K562 (cell line): ENCODE measurements at regions not wholly inside any gene's neighbourhood (a gene's known extent, or its start where the extent isn't known, plus 50 kb on each side); places are given as distances from the start of the nearest gene placed in this dataset.

Experiments used
- ATAC-seq: fragments of 200-7000 bp; cut with Tn5 transposase; 3 replicates; pipeline ENCODE4 v1.9.1; 2020; ENCODE audit warnings: moderate library complexity
- BruUV-seq: library from RNA; stranded (reverse); fragments of 400-500 nt; replicated peaks from 2 replicates; lab custom pipeline; 2021; lab: Mats Ljungman, UMichigan
- CTCF ChIA-PET: fragments of 300-600 bp; formaldehyde crosslinking; extraction: SDS; loops from one replicate; lab custom pipeline; 2021; ENCODE audit warnings: low intra/inter-chr PET ratio; lab: Yijun Ruan, JAX
- POLR2A ChIA-PET: fragments of 300-600, 350-650 bp; sonication (Branson Sonifier 250); formaldehyde crosslinking; extraction: SDS; loops from one replicate; lab custom pipeline; 2021; ENCODE audit warnings: antibody characterized with exemption, inconsistent platforms; lab: Yijun Ruan, JAX
- DNase-seq, 4 experiments: peaks; one replicate each; pipeline versions ENCODE4 v3.0.0 to v3.0.0-alpha.2; 2011 to 2018; ENCODE audit warnings: low spot score in 3 of 4, mixed read lengths in 3 of 4; ENCODE audit errors: extremely low read depth in 1 of 4
- FAIRE-seq: peaks from 2 replicates; lab custom pipeline; 2011; peaks lifted over from hg19 to GRCh38; lab: Jason Lieb, UNC
- H2AFZ ChIP-seq: 2 replicates; pipeline ENCODE4 v1.6.0; 2011; ENCODE audit warnings: low read depth, low read length, control low read depth, inconsistent platforms
- H3K27ac ChIP-seq: fragments of 200-600 bp; 3 replicates; pipeline ENCODE4 v1.8.0; 2011; ENCODE audit warnings: low read depth, mild to moderate bottlenecking, control low read depth, inconsistent platforms, low read length, moderate library complexity, mixed read lengths; ENCODE audit errors: extremely low read depth
- H3K27me3 ChIP-seq, 2 experiments: fragments of 300-600 bp in 1 of 2; 2 replicates in 1 of 2; 3 replicates in 1 of 2; pipeline versions ENCODE4 v1.6.0 to v1.8.0; 2011; ENCODE audit warnings: inconsistent platforms in 2 of 2, low read length in 2 of 2, mild to moderate bottlenecking in 1 of 2, mixed read lengths in 1 of 2, moderate library complexity in 1 of 2; ENCODE audit not compliant: control insufficient read depth in 2 of 2, insufficient read depth in 2 of 2
- H3K36me3 ChIP-seq: fragments of 300-600 bp; 3 replicates; pipeline ENCODE4 v1.8.0; 2011; ENCODE audit warnings: mild to moderate bottlenecking, low read length, inconsistent platforms; ENCODE audit not compliant: control insufficient read depth, insufficient read depth
- H3K4me1 ChIP-seq, 2 experiments: fragments of 200-600 bp in 1 of 2; replicated peaks in 1 of 2; 2 replicates in 1 of 2; 3 replicates in 1 of 2; pipeline versions ENCODE4 v1.5.1 to v1.8.0; 2011; ENCODE audit warnings: inconsistent platforms in 2 of 2, low read length in 2 of 2, mild to moderate bottlenecking in 1 of 2, mixed read lengths in 1 of 2, moderate library complexity in 1 of 2; ENCODE audit not compliant: control insufficient read depth in 2 of 2, insufficient read depth in 2 of 2
- H3K4me2 ChIP-seq: 2 replicates; pipeline ENCODE4 v1.6.1; 2011; ENCODE audit warnings: low read length, control low read depth, inconsistent platforms, mixed read lengths; ENCODE audit not compliant: insufficient read depth
- H3K4me3 ChIP-seq: fragments of 200-600 bp; sonication (generic), shearing (Covaris generic); 2 replicates; pipeline ENCODE4 v1.5.1; 2016; ENCODE audit warnings: control low read depth, inconsistent platforms
- H3K79me2 ChIP-seq: fragments of 200-600 bp; 3 replicates; pipeline ENCODE4 v1.8.0; 2011; ENCODE audit warnings: low read length, inconsistent platforms; ENCODE audit not compliant: control insufficient read depth, insufficient read depth
- H3K9ac ChIP-seq, 2 experiments: 2 replicates each; pipeline versions ENCODE4 v1.6.0 to v1.6.1; 2011; ENCODE audit warnings: low read depth in 2 of 2, low read length in 2 of 2, control low read depth in 1 of 2, inconsistent platforms in 1 of 2, mild to moderate bottlenecking in 1 of 2, mixed read lengths in 1 of 2; ENCODE audit not compliant: insufficient read depth in 1 of 2
- H3K9me1 ChIP-seq: one replicate; pipeline ENCODE4 v1.6.0; 2011; ENCODE audit warnings: inconsistent platforms, mild to moderate bottlenecking, low read length, moderate library complexity; ENCODE audit not compliant: control insufficient read depth, insufficient read depth
- H3K9me3 ChIP-seq: replicated peaks from 2 replicates; pipeline ENCODE4 v1.5.1; 2011; ENCODE audit warnings: low read depth, low read length, inconsistent platforms; ENCODE audit not compliant: control insufficient read depth, insufficient read depth
- H4K20me1 ChIP-seq: replicated peaks from 2 replicates; pipeline ENCODE4 v1.6.1; 2011; ENCODE audit warnings: low read length, inconsistent platforms, mixed read lengths; ENCODE audit not compliant: control insufficient read depth, insufficient read depth
- BCOR ChIP-seq: fragments of 450-650 bp; IDR thresholded peaks from 2 replicates; pipeline ENCODE4 v1.6.1; 2016
- CCNT2 ChIP-seq: IDR thresholded peaks from 2 replicates; pipeline ENCODE4 v1.6.1; 2011; ENCODE audit warnings: borderline replicate concordance, low read depth, mild to moderate bottlenecking, moderate library complexity, mixed read lengths, low read length; ENCODE audit not compliant: insufficient read length; ENCODE audit errors: extremely low read depth
- ERF ChIP-seq: fragments of 450-650 bp; formaldehyde crosslinking; IDR thresholded peaks from 2 replicates; pipeline ENCODE4 v1.4.0; 2020; ENCODE audit warnings: mild to moderate bottlenecking, mixed read lengths
- HDAC3 ChIP-seq: fragments of 450-650 bp; IDR thresholded peaks from 2 replicates; pipeline ENCODE4 v1.6.1; 2018; ENCODE audit warnings: borderline replicate concordance, mild to moderate bottlenecking, moderate library complexity; ENCODE audit not compliant: partially characterized antibody
- ILF3 ChIP-seq: fragments of 450-650 bp; IDR thresholded peaks from 2 replicates; pipeline ENCODE4 v1.6.1; 2018; ENCODE audit warnings: antibody characterized with exemption, mild to moderate bottlenecking, moderate library complexity, borderline replicate concordance
- MITF ChIP-seq: IDR thresholded peaks from 2 replicates; pipeline ENCODE4 v1.6.1; 2014; ENCODE audit warnings: antibody characterized with exemption
- RBM25 ChIP-seq: fragments of 200-400 bp; formaldehyde crosslinking; IDR thresholded peaks from 2 replicates; pipeline ENCODE4 v1.6.1; 2018; ENCODE audit warnings: low read length, low read depth, moderate library complexity; ENCODE audit not compliant: severe bottlenecking
- SIRT6 ChIP-seq: IDR thresholded peaks from one replicate; pipeline ENCODE4 v1.6.1; 2012; ENCODE audit warnings: low read depth, mild to moderate bottlenecking, control low read depth, inconsistent platforms, low read length, moderate library complexity
- SUPT5H ChIP-seq: fragments of 450-650 bp; IDR thresholded peaks from 2 replicates; pipeline ENCODE4 v1.6.1; 2016
- TSC22D4 ChIP-seq: fragments of 450-650 bp; IDR thresholded peaks from 2 replicates; pipeline ENCODE4 v1.6.1; 2016; ENCODE audit warnings: missing genetic modification characterization, missing biosample characterization, control low read depth
- U2AF2 ChIP-seq: fragments of 200-400 bp; formaldehyde crosslinking; optimal IDR thresholded peaks from 2 replicates; pipeline ENCODE3; 2017; ENCODE audit warnings: low read depth, mild to moderate bottlenecking, low read length
- XRCC5 ChIP-seq: fragments of 200-400 bp; formaldehyde crosslinking; IDR thresholded peaks from 2 replicates; pipeline ENCODE4 v1.6.1; 2017; ENCODE audit warnings: low read depth, mild to moderate bottlenecking, low read length
- YY1 ChIP-seq, 3 experiments: IDR thresholded peaks; 2 replicates each; pipeline ENCODE4 v1.6.1; 2011; ENCODE audit warnings: low read length in 2 of 3, mild to moderate bottlenecking in 2 of 3, moderate library complexity in 2 of 3, borderline replicate concordance in 1 of 3, control low read depth in 1 of 3, low read depth in 1 of 3; ENCODE audit not compliant: insufficient read depth in 3 of 3, insufficient replicate concordance in 2 of 3, control insufficient read depth in 1 of 3, insufficient read length in 1 of 3; ENCODE audit errors: extremely low read depth in 1 of 3
- ZFP91 ChIP-seq: sonication (generic); formaldehyde crosslinking; IDR thresholded peaks from 2 replicates; pipeline ENCODE4 v1.8.0; 2022; ENCODE audit warnings: mild to moderate bottlenecking, missing genetic modification reagents
- ZNF184 ChIP-seq: sonication (generic); formaldehyde crosslinking; IDR thresholded peaks from 2 replicates; pipeline ENCODE4 v1.5.0; 2020; ENCODE audit warnings: missing genetic modification reagents
- WGBS: fragments of 100-300 bp; shearing (Covaris generic); methylation state at CpG from one replicate; pipeline ENCODE4 v1.1.6; 2016; ENCODE audit warnings: low coverage, mixed read lengths; ENCODE audit not compliant: insufficient coverage; ENCODE audit errors: missing lambda C conversion rate; 5-methylcytosine and 5-hydroxymethylcytosine counted together
- in situ Hi-C: fragments of 300-500 bp; cut with MboI; formaldehyde crosslinking; loops from 4 replicates; pipeline ENCODE4 v1.15.0; 2018; ENCODE audit warnings: inconsistent platforms, mixed read lengths
- intact Hi-C: fragments of 100-400 bp; cut with micrococcal nuclease; formaldehyde crosslinking; loops from 2 replicates; pipeline ENCODE4 v1.14.2; 2022
- TF ChIP-seq, protein P1 (sequence below): fragments of 450-650 bp; formaldehyde crosslinking; IDR thresholded peaks from 2 replicates; pipeline ENCODE4 v1.4.0; 2020; ENCODE audit warnings: mild to moderate bottlenecking, moderate library complexity
- TF ChIP-seq, protein P2 (sequence below): fragments of 250-450 bp; sonication (Bioruptor Pico); IDR thresholded peaks from 2 replicates; pipeline ENCODE4 v1.4.0; 2020; ENCODE audit warnings: mild to moderate bottlenecking, moderate library complexity

DNA sequence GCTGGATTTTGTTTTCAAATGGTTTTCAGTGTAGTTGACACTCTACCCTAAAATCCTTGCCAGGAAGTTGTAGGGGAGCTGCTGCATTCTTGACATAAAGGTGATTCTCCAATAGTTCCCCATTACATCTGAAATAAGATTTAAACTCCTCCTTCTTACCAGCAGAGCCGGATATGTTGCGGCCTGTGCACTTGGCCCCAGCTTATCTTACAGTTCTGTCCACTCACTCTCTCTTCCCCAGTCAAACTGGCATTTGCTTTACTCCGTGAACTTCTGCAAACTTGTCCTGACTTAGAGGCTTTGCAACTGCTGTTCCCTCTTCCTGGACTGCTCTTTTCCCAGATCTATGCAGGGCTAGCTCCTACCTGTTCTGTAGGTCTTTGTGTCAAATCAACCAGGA is 929.5 kb downstream of the VRK1 start:
- intact Hi-C loops (no loop called here), in situ Hi-C loops (no loop called here)
- WGBS = 0% methylated on average over 1 of the region's 3 CpGs
- no peaks in the 10 kb centered on the region for H3K79me2 ChIP-seq
- no peaks in the 10 kb centered on the region for H3K9me3 ChIP-seq
- no peak for ATAC-seq
- FAIRE-seq = no peak
- no peaks in the 10 kb centered on the region for H4K20me1 ChIP-seq
- ChIA-PET POLR2A (no interaction called here), CTCF (no interaction called here)
- BruUV-seq = no TSS peak
- H3K9ac ChIP-seq = no peak overlapping the region
- H2AFZ ChIP-seq = no peak overlapping the region
- no peak overlapping the region for H3K27ac ChIP-seq
- no peak overlapping the region for H3K4me3 ChIP-seq
- no peak overlapping the region for H3K4me2 ChIP-seq
- H3K27me3 ChIP-seq = no peaks in the 10 kb centered on the region
- H3K36me3 ChIP-seq = no peaks in the 10 kb centered on the region
- no peaks in the 10 kb centered on the region for H3K9me1 ChIP-seq
- no peaks in the 10 kb centered on the region for H3K4me1 ChIP-seq
- no peak for DNase-seq
- no peak for TF ChIP-seq BCOR
- no peak for TF ChIP-seq TSC22D4
- TF ChIP-seq ILF3 = no peak
- TF ChIP-seq HDAC3 = no peak
- no peak for TF ChIP-seq U2AF2
- no peak for TF ChIP-seq XRCC5
- TF ChIP-seq CCNT2 = no peak
- TF ChIP-seq ZFP91 = no peak
- no peak for TF ChIP-seq RBM25
- no peak for TF ChIP-seq ERF (CRISPR knock-in tag)
- TF ChIP-seq SIRT6 = no peak
- TF ChIP-seq, protein P1, sequence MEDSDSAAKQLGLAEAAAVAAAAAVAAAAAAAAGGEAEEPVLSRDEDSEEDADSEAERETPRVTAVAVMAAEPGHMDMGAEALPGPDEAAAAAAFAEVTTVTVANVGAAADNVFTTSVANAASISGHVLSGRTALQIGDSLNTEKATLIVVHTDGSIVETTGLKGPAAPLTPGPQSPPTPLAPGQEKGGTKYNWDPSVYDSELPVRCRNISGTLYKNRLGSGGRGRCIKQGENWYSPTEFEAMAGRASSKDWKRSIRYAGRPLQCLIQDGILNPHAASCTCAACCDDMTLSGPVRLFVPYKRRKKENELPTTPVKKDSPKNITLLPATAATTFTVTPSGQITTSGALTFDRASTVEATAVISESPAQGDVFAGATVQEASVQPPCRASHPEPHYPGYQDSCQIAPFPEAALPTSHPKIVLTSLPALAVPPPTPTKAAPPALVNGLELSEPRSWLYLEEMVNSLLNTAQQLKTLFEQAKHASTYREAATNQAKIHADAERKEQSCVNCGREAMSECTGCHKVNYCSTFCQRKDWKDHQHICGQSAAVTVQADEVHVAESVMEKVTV (CRISPR knock-in tag) = no peak
- TF ChIP-seq SUPT5H = no peak
- no peak for TF ChIP-seq ZNF184 (CRISPR knock-in tag)
- TF ChIP-seq MITF = no peak
- TF ChIP-seq YY1 (IDR thresholded peaks at IDR 0.05; ENCODE audit: borderline replicate concordance in 1 of 3, control insufficient read depth in 1 of 3, extremely low read depth in 1 of 3, insufficient read depth in 3 of 3, insufficient read length in 1 of 3, insufficient replicate concordance in 2 of 3, low read depth in 1 of 3, low read length in 2 of 3) = no peak
- TF ChIP-seq, protein P2, sequence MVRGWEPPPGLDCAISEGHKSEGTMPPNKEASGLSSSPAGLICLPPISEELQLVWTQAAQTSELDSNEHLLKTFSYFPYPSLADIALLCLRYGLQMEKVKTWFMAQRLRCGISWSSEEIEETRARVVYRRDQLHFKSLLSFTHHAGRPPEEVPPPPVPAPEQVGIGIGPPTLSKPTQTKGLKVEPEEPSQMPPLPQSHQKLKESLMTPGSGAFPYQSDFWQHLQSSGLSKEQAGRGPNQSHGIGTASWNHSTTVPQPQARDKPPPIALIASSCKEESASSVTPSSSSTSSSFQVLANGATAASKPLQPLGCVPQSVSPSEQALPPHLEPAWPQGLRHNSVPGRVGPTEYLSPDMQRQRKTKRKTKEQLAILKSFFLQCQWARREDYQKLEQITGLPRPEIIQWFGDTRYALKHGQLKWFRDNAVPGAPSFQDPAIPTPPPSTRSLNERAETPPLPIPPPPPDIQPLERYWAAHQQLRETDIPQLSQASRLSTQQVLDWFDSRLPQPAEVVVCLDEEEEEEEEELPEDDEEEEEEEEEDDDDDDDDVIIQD (CRISPR knock-in tag) = no peak
